T-helper 2 cell (primary cell): ENCODE measurements at regions not wholly inside any gene's neighbourhood (a gene's known extent, or its start where the extent isn't known, plus 50 kb on each side); places are given as distances from the start of the nearest gene placed in this dataset.
"Not testable (repeated sequence)": the region's sequence is repeated elsewhere in the genome, so short reads cannot be mapped to it uniquely, and the experiment has no call there.

ENCODE experiments used
- DNase-seq, 5 experiments: peaks; one replicate each; pipeline versions ENCODE4 v3.0.0 to v3.0.0-alpha.2; 2012 to 2022

- no peak for DNase-seq
These were observed 264.9 kb downstream of the C12orf75 start for GRCh38 chr12:105595440-105595839.

GRCh38 chr12:105596731-105597130 lies 266.2 kb downstream of the C12orf75 start:
- no peak for DNase-seq

DNA sequence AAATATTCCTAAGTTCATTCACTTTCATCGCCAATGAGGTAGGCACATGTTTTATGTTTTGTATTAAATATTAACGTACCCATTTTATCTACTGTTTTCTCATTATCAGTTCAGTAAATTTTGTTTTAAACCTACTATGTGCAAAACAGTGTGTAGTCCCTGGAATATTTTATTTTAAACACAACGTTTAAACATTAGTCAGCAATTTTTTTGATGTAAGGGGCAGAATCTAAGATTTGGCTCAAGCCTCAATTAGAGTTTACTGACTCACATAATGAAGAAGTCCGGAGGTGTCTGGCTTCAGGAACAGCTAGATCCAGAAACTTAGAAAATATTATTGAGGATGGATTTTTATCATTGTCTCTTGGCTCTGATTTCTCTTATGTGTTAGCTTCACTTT lies 267.5 kb downstream of the C12orf75 start:
- DNase-seq, result no peak

DNA sequence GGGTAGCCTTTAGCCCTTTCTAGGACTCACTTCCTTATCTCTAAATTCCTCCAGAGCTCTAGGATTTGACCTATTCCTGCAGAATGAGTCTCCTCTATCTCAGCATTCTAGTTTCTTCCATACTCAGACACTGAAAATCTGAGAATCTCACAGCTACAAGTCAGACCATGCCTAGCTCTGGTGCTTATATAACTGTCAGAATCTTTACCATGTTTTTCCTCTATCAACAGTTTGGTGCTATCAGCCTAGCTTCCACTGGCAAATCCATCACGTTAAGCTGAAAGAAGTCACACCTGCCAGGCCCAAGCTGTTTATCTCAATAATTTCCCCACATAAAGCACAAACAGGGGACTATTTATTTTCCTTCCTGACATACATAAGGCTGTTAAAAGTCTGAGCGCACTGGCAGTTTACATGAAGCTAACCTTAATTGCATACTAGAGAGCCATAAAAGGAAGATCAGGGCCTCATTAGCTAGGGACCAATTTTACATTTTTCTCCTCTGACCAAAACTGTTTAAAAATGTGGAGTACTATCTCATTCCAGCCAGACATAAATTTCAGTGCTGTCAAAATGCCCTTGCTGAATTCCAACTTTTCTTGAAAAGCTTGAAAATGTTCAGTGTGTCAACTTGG lies 270.5 kb downstream of the C12orf75 start:
- no peak for DNase-seq

- DNase-seq, result not testable (repeated sequence)
These were observed 271.8 kb downstream of the C12orf75 start for GRCh38 chr12:105602312-105602711.

GRCh38 chr12:105604281-105604680 lies 273.8 kb downstream of the C12orf75 start:
- DNase-seq, result not testable (repeated sequence)

- not testable (repeated sequence) for DNase-seq
These were observed 276.1 kb downstream of the C12orf75 start for GRCh38 chr12:105606613-105607012.

GRCh38 chr12:105609001-105609400 lies 278.5 kb downstream of the C12orf75 start:
- not testable (repeated sequence) for DNase-seq

GRCh38 chr12:105610459-105610858 lies 280.0 kb downstream of the C12orf75 start:
- no peak for DNase-seq

- DNase-seq, result no peak
These were observed 280.8 kb downstream of the C12orf75 start for GRCh38 chr12:105611340-105611739.

- no peak for DNase-seq
These were observed 282.8 kb downstream of the C12orf75 start for GRCh38 chr12:105613269-105613668.

GRCh38 chr12:105613887-105614286 lies 283.4 kb downstream of the C12orf75 start:
- no peak for DNase-seq

DNA sequence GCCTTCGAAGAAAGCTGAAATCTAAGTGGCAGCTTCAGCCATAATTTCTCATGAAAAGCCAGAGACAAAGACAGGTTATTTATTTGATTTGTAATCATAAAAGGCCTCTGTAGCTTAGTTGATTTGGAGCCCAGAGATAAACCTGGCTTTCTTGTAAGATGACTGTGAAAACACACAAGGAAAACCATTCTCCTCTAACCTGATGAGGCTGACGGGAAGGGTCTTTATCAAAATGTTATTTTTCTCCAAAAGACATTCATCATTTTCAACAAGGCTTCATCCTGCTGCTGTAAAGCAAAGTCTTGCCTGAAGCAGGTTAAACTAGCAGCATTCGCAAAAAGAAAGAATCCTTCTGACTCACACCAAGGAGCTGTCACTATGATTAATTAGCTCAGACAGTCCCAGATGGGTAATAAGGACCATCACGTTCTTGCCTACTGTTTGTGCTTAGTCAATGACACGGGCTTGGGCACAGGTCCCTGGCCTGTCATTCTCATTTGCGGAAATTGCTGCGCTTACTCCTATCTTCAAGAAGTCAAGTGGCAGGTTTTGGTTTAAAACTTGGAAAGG lies 286.6 kb downstream of the C12orf75 start:
- DNase-seq, result no peak

DNA sequence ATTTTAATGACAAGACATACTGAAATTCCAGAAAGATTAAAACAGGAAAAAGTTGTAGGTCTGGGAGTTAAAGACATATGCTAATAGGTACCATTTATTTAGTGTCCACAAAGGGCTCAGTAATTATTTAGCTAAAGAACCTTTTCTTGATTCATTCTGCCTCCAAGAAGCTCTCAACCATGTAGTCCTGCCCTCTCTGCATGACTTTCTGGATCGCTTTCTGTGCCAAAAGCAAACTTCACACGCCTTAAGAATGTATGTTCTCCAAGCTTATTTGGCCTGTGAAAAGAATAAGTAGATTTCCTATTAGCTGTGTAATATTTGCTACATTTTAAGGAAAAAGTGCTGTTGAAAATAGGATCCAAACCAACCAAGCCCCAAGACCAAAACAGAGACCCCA lies 291.7 kb downstream of the C12orf75 start:
- DNase-seq, result no peak

DNA sequence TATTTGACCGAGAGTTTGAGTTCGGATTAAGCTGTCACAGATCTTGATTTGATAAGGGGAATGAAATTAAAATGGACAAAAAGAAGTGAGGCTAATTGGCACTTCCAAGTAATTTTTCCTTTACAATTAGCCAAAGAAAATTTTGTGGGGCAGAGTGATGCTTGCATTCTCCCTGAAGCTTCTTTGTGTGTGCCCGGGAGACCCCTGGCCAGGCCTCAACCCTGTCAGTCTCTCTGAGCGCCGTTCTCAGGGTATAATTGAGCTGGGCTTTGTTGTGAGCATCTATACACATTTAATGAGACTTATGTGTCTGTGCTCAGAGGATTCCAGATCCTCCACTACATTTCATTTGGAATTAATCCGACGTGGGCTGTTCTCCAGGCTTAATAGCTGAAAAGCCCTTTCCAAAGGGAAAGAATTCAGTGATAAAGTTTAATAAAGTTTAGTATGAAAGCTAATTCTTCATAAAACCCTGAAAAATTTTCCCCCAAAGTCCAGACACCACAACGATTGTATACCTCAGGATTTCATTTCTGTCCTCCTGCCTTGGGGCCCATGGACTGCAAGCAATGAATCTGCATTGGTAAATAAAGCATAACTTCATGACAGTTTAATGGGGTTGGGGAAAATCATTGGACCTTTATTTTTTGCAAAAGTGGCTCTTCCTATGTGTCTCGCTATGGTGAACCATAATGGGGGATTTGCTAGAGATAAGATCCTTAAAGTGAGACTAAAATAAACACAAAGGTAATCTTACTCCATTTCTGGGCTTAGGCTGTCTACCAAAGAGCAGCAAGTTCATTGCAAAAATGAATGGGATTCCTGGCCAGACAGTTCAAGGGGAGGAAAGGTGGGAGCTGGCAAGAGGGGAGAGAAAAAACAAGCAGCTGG lies 292.6 kb downstream of the C12orf75 start:
- DNase-seq, result no peak

DNA sequence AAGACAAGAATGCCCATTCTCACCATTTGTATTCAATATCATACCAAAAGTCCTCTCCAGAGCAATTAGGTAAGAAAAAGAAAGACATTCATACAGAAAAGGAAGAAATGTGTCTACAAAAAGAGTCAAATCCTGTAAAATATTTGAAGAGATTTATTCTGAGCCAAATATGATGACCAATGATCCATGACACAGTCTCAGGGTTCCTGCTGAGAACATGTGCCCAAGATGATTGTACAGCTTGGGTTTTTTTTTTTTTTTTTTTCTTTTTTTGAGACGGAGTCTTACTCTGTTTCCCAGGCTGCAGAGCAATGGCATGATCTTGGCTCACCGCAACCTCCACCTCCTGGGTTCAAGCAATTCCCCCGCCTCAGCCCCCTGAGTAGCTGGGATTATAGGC lies 296.2 kb downstream of the C12orf75 start:
- DNase-seq, result no peak

GRCh38 chr12:105637470-105637869 lies 307.0 kb downstream of the C12orf75 start:
- no peak for DNase-seq

DNA sequence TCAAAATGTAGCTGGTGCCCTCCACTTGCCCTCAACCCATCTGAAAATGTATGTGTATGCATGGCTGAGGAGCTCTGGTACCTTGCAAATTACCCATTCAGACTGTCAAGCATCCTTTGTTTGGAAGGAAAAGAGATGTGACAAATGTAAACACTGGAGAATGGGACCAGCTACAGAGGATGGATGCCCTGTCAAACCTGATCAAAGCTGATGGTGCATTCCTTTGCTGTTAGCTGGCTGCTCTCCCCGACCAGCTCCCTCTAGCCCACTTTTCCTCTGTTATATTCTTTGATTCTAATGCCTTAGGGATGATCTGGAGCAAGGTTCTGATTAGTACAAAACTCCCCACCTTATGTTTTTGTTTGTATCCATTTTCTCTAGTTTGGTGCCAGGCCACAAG lies 310.3 kb downstream of the C12orf75 start:
- no peak for DNase-seq

- DNase-seq, result no peak
These were observed 311.3 kb downstream of the C12orf75 start for GRCh38 chr12:105641749-105642148.

DNA sequence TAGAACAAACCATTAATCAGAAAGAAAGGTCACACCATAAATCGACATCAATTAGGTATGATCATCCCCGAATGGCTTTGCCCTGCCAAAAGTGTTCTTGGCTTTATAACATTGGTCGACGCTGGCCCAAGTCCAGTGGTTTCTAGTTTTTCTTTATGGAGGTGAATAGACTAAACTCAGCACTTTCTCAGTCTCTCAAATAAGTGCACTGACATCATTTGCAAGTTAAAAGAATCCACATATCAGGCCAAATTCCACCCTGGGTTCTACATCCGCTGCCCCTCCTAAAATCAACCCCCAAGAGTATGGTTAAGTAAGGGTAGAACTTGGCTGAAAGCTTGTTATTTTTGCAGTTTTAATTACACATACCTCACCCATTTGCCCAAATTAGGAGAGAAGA lies 314.3 kb downstream of the C12orf75 start:
- DNase-seq, result no peak

DNA sequence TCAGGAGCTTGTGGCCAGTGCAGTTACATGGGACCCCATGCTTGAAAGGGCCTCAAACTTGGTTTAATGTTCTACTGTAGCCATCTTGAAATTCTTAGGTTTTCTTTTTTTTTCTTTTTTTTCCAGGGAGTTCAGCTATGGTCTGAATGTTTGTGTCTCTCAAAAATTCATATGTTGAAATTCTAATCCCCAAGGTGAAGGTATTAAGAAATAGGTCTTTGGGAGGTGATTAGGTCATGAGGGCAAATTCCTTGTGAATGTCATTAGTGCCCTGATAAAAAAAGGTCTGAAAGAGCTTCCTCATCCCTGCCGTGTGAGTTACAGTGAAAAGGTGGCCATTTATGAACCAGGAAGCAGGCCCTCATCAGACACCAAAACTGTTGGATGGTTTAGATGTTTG lies 324.1 kb downstream of the C12orf75 start:
- DNase-seq, result no peak

DNA sequence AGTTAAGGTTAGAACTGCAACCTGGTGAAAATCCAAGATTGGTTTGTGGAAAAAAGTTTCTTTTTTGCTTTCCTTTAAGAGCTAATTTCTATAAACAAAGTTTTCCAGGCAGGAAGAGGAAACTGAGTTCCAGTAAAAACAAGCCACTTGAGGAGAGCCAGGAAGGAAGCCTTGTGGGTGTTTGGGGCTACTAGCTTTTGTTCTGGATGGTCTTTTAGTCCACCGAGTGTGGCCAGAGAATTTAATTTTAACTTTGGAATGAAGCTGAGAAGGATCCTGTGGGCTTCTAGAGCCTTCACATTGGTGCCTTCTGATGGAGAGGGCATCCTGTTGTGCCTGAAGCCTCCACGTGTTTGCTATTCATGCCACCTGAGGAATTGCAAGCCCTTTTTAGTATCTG lies 327.9 kb downstream of the C12orf75 start:
- no peak for DNase-seq

DNA sequence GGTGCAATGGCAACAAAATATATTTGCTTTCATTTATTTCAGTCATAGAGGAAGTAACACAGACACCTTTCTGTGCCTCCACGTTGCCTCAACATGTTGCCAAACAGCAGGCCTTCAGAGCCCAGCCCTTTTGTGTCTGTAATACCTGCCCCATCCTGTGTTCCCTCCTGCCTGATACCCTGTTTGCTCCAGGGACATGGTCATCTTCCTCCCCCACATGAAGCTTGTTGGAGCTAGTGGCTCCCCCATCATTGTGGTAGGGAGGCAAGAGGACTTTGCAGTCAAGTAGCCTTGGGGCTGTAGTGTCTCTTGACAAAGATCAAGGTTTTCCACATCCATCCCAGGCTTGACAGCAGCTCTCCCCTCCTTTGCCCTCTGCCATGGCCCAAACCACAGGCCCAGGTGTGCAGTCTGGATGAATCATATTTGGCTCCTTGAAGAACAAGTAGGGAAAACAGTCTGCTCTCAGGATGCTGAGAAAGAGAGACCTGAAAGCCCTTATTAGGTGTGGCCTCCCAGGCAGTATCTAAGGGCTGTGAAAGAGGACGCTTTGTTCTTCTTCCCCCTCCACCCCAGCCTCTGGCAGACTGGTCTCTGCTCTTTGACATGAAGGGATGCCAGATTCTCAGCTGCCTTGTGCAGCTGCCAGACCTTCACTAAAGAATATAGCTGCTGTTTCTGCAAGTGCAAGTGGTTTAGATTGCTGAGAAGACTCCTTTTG lies 329.0 kb downstream of the C12orf75 start:
- DNase-seq, result no peak
